DMS153 (cell line): ENCODE measurements at regions not wholly inside any gene's neighbourhood (a gene's known extent, or its start where the extent isn't known, plus 50 kb on each side); places are given as distances from the start of the nearest gene placed in this dataset.

Source experiments
- DNase-seq: peaks from one replicate; lab custom pipeline; 2025; lab: John Stamatoyannopoulos, UW

GRCh38 chrX:150164971-150165600 is 198.0 kb upstream of the MAMLD1 start:
- no peak for DNase-seq

GRCh38 chrX:150165776-150166610 is 197.1 kb upstream of the MAMLD1 start:
- DNase-seq, result no peak

- DNase-seq, result no peak
These were observed 195.4 kb upstream of the MAMLD1 start for GRCh38 chrX:150167482-150168324.

GRCh38 chrX:150182161-150182560 is 181.0 kb upstream of the MAMLD1 start:
- DNase-seq, result no peak

- DNase-seq, result peak; percentile 21
These were observed 178.6 kb upstream of the MAMLD1 start for GRCh38 chrX:150184491-150184890.

- no peak for DNase-seq
These were observed 177.4 kb upstream of the MAMLD1 start for GRCh38 chrX:150185766-150186165.

GRCh38 chrX:150192816-150193215 is 170.3 kb upstream of the MAMLD1 start:
- DNase-seq, result no peak

GRCh38 chrX:150196285-150196684 is 166.8 kb upstream of the MAMLD1 start:
- DNase-seq, result no peak

- no peak for DNase-seq
These were observed 165.7 kb upstream of the MAMLD1 start for GRCh38 chrX:150197388-150197787.

- no peak for DNase-seq
These were observed 164.3 kb upstream of the MAMLD1 start for GRCh38 chrX:150198776-150199175.

GRCh38 chrX:150199181-150199580 is 163.9 kb upstream of the MAMLD1 start:
- DNase-seq, result no peak

- no peak for DNase-seq
These were observed 163.3 kb upstream of the MAMLD1 start for GRCh38 chrX:150199803-150200202.

- DNase-seq, result no peak
These were observed 162.8 kb upstream of the MAMLD1 start for GRCh38 chrX:150200361-150200760.

GRCh38 chrX:150200820-150201287 is 162.3 kb upstream of the MAMLD1 start:
- DNase-seq, result peak; percentile 92

GRCh38 chrX:150201391-150201790 is 161.7 kb upstream of the MAMLD1 start:
- DNase-seq, result no peak

GRCh38 chrX:150201841-150202240 is 161.3 kb upstream of the MAMLD1 start:
- no peak for DNase-seq

- no peak for DNase-seq
These were observed 160.4 kb upstream of the MAMLD1 start for GRCh38 chrX:150202641-150203247.

GRCh38 chrX:150203248-150203645 is 159.9 kb upstream of the MAMLD1 start:
- DNase-seq, result no peak

- no peak for DNase-seq
These were observed 158.1 kb upstream of the MAMLD1 start for GRCh38 chrX:150205011-150205410.

- DNase-seq, result no peak
These were observed 155.4 kb upstream of the MAMLD1 start for GRCh38 chrX:150207733-150208132.

- no peak for DNase-seq
These were observed 151.1 kb upstream of the MAMLD1 start for GRCh38 chrX:150211988-150212387.
